HG03066 (cell line): ENCODE measurements at regions not wholly inside any gene's neighbourhood (a gene's known extent, or its start where the extent isn't known, plus 50 kb on each side); places are given as distances from the start of the nearest gene placed in this dataset.

Source experiments
- ATAC-seq: cut with Tn5 transposase; IDR thresholded peaks from one replicate; pipeline ENCODE4 v1.9.1; 2021; ENCODE audit warnings: low read depth; ENCODE audit not compliant: unreplicated experiment

DNA sequence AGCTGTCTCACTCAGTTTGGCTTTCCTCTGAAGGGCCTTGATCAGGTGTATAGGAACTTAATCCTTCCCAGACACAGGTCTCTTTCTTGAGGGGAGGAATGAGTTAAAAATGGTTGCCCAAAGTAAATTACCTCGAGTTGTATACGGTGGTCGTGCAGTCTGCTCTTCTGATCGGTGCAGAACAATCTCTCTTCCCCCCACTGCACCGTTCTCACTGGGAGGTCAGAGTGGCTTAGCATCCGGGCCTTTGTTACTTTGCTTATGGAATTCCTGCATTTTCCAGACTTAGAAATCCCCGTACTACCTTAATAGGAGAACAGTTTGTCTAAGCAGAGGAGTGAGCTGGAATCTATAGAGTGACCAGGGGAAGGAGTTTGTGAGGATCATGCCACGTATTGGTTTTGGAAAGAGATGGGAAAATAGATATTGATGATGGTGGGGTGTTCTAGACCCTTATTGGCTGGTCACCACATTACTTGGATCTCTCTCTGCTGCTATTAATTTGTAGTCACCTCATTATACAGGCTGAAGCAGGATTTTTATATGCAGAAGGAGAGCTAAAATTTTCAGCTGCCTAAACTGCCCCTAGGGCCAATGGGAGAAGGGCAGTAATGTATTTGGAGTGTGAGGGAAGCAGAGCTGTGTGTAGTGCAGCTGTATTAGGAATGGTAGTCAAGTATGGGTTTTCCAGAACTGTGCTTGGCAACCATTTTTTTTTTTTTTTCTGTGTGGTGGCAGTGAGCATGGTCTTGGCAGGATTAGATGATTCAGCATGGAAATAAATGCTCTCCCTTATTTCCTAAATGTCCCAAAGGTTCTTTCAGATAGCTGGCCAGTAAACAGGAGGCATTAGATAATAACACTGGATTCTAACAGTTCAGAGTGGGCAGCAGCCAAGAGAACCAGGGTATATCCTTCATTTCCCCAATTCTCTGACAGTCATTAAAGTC, 81.5 kb downstream of the NDUFS5 start:
- no peak for ATAC-seq

DNA sequence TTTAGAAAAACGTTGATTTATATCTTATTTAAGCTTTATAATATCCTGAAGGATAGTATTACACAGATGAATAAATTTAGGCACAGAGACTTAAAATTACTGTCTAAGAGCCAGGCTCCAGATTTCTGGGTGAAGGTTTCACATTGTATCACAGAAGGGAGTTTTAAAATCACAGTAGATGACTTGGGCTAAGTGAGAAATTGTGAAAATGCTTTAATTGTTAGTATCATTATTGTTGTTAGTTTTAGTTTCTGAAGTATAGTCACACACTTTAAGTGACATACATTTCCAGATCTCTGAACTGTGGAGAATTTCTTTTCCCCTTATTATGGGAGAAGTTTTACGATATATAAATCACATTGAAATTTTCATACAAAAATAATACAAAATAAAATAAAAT, 83.5 kb downstream of the NDUFS5 start:
- ATAC-seq: no peak

DNA sequence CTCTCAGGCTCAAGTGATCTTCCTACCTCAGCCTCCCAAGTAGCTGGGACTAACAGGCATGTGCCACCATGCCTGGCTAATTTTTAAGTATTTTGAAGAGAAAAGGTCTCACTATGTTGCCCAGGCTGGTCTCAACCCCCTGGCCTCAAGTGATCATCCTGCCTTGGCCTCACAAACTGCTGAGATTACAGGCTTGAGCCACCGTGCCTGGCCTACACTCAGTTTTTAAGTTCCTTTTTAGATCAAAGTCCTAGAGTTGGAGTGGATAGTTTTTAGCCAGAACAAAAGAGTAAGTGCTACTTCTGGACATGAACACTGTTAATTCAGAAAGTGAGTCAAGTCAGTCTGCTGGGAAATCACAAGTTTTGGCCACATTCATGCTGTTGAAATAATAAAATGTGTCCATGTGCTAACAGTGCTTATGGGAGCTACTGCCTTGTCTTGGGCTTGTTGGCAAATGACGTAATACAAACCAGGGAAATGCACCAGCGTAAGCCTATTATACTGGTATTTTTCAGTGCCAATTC, 84.2 kb downstream of the NDUFS5 start:
- no peak for ATAC-seq

DNA sequence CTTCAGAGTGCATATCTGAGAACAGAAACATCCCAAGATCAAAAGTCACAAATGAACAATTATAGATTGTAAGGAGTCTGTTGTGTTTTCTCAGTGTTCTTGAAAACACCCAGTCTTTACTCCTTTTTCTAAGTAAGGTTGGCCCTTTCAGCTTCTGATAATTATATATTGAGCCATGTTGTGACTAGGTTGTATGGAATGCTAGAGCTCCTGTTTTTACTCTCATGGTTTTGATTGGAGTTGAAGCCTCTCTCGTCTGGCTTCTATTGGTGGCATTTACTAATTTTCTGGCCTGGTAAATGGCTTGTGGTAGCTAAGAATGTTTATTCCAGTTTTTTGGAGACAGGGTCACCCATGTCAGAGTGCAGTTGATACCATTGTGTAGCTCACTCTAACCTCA, 84.7 kb downstream of the NDUFS5 start:
- ATAC-seq: no peak

DNA sequence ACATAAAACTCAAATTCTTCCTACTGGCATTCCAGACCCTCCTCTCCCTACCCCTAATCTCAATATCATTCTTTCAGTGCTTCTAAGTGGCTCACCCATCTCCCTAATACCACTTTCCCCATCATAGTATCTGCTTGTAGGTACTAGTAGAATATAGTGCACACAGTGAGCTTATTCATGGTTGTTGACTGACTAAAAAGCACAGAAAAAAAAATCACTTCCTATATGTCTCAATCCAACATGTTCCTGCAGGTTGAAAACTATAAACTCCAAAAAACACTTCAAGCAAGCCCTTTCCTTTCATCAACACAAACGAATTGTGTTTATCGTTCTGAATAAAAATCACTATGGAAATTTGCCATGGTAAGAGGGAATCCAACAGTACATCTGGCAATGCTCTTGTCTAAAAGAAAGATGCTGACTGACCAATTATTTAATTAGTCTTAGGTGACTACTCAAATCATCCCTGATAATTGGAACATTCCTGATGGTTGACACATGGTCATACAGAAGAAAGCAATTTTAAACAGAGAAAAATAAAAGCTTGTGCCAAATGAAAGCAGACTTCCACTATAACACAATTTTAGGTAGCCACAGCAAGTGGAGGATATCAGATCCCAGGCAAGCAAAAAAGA, 87.1 kb downstream of the NDUFS5 start:
- ATAC-seq: no peak

DNA sequence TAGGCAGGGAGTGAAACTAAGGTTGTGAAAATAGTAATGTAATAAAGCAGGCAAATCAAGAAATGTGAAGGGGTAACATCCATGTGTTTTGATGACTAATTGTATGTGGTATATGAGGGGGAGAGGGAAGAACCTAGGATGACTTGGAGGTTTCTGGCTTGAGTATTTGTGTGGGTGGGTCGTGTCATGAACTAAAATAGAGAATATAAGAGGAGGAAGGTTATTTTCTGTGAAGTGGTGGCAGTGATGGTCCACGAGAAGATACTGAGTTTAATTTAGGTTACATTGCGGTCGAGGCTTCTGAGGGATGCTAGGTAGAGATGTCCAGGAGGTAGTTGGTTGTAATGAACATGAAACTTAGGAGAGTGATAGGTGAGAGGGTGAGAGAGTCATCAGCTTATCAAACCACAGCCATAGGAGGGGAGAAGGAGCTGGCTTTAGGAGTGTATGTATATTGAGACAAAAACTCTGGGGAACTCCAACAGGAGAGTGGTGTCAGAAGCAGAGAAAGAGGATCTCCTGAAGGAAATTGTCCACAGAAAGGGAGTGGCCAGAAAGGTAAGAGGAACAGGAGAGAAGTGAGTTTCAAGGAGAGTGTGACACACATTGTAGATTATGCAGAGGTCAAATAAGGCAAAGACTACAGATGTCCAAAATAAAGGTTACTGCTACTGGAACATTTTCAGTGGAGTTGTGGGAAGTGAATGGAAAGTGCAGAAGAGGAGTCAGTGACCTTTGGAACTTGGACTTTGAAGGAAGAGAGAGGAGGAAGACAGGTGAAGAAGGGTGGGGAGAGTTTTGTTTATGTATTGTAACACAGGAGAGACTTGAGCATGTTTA, 89.0 kb upstream of the MACF1 start:
- ATAC-seq: no peak

DNA sequence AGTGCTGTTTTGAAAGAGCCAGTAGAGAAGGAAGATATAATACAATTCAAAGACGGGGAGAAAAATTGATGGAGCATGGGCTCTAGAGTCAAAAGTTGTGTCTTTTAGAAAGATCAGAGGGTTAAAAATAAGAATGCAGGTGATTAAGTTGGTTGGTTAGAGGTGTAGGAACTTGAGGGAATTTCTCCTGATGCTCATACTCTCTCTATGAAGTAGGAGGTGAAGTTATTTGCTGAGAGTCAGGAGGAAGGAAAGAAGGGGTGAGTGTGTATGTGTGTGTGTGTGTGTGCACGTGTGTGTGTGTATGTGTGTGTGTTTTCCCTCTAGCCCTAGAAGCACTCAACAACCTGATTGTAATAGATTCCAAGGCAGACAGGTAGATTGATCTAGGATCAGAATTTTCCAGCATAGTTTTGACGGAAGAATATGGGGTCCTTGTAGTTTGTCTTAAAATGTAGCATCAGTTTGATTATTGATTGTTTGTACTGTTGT, 88.3 kb upstream of the MACF1 start:
- no peak for ATAC-seq

DNA sequence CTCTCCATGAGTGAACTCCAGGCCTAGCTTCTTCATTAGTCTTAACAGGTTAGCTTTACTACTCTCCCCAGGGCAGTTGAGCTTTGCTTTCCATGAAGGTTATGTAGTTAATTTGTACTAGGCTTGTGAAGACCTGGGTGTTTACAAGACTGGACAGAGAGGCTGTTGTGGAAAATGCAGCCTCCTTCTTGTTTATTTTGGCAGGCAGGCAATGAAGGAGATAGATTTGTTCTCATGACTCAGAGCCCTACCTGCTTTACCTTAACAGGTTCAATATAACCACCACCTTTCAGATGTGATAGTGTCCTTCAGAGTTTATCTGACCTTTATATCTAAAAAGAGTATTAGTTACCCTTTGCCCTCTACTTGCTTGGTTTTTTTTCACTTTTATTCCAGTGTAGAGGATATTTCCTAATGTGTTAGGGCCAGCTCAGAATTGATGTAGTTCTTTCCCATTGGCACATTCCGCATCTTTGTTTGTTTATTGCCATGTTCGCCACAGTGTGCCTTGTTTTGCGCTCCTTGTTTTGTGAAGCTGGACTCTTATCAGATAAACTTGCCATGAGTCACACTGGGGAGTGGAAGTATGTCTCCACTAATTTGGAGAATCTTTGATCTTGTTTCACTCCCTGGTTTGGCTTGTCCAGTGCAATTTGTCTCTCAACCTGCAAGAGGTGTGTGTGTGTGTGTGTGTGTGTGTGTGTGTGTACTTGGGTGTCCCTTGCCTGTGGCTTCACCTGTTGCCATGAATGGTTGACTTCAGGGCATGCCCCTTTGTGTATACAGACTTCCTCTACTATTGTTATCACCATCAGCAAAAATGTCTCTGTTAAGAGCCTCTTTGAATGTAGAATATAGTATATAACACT, 87.4 kb upstream of the MACF1 start:
- no peak for ATAC-seq

DNA sequence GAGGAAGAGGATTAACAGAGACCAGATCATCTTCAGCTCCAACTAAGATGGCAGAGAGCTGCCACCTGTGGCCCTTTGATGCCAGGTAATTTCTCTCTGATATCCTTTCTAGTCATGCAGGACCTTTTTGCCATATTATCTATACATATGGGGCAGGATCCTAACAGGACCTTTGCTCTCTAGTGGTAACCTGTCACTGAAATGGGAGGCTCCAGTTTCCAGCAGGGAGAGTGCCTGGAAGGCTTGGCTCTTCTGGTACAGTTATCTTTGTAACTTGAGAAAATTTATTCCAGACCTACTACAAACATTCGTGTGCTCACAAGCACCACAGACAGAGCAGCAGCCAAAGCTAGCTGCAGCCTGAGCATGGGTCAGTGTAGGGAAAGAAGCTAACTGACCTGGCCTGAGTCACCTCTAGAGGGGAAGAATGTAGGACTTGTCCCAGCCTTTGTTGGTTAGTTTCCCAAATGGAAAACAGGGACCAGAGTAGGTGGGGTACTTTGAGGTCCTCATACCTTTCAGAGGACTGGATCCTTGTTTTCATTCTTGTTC, 86.5 kb upstream of the MACF1 start:
- ATAC-seq: no peak

DNA sequence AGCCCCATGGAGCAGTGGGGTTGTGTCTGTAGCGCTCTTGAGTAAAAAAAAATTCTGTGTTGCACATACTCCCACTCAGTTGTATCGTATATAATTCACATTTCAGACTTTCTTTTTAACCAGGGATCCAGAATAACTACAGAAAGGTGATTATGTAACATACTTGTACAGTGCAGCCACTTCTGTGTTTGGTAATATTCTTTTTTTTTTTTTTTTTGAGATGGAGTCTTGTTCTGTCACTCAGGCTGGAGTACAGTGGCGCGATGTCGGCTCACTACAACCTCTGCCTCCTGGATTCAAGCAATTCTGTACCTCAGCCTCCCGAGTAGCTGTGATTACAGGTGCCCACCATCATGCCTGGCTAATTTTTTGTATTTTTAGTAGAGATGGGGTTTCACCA, 82.4 kb upstream of the MACF1 start:
- no peak for ATAC-seq

DNA sequence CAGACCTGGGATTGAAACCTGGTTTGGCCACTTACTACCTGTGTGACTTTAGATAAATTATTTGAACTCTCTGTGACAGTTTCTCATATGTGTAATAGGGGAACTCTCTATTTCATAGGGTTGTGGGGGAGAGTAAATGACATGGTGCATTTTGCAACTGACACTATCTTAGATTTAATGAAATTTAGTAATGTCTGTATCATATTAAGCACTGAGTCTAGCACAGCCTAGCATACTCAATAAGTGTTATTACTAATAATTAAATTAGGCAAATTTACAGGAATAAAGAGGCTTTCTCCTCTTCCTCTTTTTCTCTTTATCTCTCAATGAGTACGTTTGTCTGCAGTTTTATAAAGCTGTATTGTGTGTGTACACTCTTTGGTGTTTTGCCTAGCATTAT, 80.2 kb upstream of the MACF1 start:
- ATAC-seq: no peak

DNA sequence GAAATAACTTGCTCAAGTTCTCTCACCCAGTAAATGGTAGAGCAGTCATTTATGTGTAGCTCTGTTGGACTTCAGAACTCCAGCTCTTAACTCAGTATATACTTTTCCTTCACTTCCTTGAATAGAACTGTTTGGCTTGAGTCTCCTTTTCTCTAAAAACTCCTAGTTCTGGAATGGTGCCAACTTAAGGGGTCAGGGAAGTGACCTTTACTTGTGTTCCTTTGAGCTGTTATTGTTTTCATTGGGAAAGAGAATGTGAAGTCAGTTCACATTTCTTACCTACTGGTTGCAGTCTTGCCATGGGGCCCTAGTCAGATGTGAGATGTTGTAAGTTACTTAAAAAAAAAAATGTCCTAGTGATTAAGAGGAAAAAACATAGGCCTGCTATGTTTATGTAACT, 77.0 kb upstream of the MACF1 start:
- ATAC-seq: no peak

DNA sequence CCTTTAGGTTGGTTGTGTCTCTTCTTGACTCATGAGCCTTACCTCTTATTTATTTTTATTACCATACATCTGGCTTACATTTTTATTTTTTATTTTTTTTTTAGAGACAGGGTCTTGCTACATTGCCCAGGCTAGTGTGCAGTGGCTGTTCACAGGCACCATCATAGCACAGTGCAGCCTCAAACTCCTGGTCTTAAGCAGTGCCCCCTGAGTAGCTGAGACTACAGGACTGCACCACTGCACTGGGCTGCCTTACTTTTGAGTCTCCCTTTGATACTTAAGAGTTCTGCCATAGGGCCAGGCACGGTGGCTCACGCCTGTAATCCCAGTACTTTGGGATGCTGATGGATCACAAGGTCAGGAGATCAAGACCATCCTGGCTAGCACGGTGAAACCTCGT, 76.4 kb upstream of the MACF1 start:
- no peak for ATAC-seq

DNA sequence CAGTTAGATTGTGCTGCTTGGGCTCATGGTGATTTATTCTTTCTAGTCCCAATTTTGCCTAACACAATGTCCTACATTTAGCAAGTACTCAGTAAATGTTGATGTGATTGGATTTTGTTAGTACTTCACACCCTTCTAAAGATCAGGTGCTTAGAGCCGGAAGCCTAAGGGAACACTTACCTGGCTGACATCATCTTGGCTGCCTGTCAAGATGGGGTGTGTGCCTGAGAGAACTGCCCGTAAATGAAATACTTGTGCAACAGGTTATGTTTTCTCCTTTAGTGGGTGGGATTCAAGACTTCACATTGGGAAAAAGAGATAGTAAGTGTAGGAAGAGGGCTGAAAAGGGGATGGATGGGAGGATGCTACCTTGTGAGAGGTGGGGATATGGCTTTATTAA, 75.5 kb upstream of the MACF1 start:
- no peak for ATAC-seq

DNA sequence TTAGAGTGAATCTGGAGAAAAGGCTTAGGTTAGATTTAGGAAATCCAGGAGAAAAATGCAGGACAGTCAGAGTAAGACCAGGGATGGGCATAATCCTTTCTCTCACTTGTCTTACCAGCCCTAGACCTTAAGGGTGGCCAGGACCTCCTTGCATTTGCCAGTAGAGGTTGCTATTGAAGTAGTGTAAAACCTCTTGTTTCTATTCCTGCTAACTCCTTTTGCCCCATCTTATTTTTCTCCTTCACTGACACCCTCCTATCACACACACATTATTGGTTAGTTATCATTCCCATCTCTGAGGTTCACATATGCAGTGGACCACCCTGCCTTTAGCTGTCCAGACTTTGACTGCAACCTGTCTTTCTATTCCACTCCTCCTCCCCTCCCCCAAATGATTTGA, 75.0 kb upstream of the MACF1 start:
- ATAC-seq: no peak

DNA sequence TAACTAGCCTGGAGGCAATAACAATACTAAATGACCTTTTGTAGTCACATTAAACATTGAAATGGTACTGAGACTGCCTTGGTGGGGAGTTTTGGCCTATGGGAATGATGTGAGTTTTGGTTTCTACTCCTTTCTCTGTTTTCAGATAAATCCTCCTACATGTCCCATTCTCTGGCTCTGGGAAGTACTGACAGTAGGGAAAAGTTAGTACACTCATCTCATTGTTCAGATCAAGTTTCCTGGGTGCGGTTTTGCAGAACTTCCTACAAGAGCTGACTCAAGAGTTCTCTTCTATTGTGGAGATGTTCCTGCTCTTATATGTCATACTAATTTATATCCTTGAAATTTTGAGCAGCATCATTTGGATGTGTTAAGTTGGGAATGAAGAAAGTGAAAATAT, 74.2 kb upstream of the MACF1 start:
- no peak for ATAC-seq

DNA sequence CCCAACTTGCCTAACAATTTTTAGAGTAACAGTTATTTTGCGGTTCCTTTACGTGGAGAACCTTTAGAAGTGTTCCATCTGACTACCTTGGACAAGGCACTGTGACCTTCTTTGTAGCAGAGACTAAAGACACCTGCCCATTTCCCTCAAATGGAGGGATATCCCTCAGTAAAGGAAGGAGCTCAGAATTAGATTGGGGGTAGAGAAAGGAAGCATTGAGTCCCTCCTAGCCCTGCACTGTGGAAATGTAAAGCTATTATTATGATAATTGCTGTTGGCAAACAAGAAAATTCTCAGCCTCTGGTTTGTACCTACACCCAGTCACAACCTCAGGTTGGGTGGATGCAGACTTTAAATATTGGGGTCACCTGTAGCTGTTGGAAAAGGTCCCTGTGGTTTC, 72.6 kb upstream of the MACF1 start:
- no peak for ATAC-seq

DNA sequence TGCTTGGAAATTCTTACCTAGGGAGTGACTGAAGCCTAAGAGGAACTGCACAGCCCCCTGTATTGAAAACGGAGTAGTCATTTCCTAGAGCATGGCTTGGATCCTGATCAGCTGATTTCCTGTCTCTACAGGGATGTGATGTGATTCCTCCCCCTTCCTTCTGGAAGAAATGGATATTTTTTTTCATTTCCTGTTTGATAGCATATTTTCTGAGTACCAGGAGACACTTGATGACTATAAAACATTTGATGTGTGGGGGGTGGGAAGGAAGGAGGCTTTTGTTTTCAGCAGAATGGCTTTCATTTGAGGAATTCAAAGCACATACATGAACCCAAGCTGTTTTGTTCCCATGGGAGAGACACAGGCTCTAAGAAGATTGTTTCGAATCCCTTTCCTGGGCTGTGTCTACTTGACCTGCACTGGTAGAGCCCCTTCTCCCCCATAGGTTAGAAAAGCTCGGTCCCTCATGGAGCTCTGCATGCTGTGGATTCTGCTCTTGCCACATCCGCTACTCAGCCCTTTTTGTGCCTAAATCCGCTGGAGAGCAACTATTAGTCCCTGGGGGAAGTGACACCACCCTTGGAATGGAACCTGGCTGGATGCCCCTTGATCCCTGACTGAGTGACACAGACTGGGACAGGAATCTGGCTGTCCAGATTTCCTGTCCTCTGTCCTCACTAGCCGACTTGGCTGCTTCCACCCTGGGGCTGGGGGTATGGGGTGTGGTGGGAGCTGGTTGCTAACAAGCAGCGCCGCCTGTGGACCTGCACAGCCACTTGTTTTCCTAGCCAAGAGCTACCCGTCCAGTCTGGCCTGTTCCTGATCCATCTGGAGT, 71.8 kb upstream of the MACF1 start:
- ATAC-seq: no peak

DNA sequence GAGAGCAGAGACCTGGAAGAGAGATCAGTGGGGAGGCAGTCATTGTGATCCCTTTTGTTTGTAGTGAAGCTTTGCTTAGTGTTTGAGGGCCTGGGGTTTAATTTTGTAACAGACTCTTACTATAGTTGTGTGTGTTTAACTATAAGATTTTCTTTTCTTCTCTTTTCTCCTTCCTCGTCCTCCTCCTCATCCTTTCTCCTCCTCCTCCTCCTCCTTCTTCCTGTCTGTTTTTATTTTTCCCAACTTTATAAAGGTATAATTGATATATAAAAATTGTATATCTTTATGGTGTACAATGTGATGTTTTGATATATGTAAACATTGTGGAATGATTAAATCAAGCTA, 71.2 kb upstream of the MACF1 start:
- no peak for ATAC-seq
